ENCODE measurements at regions not wholly inside any gene's neighbourhood (a gene's known extent, or its start where the extent isn't known, plus 50 kb on each side); places are given as distances from the start of the nearest gene placed in this dataset.
"Not testable (repeated sequence)": the region's sequence is repeated elsewhere in the genome, so short reads cannot be mapped to it uniquely, and the experiment has no call there.

DNA sequence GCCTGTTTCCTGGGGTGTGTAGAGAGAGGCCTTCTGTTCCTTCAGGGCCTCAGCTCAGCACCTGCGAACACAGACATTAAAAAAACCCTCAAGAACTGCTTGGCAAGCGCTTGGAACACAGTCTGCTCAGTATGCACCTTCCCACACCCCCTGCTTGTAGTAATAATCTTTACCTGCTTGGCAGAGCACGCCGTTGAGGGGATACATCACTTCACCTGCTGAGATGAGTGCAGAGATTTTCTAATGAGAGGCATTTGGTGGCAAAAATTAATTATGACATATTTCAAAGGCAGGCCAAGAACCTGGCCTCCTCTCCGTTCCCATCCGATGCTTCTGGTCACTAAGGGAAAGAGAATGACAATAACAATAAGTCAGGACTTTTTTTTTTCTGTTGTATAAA, 93.4 kb upstream of the DPP6 start:
- H3K27ac ChIP-seq (ENCODE audit: low read depth, low read length, poor library complexity, severe bottlenecking); POLR2A ChIA-PET; H4K20me1 ChIP-seq (ENCODE audit: insufficient read depth, low read length); H2AFZ ChIP-seq (ENCODE audit: low read length); H3K9me3 ChIP-seq (ENCODE audit: low read length); H3K79me2 ChIP-seq (ENCODE audit: insufficient read depth, low read depth, low read length); DNase-seq (ENCODE audit: low spot score); H3K4me1 ChIP-seq (ENCODE audit: insufficient read depth, low read length, poor library complexity, severe bottlenecking); H3K4me3 ChIP-seq (ENCODE audit: low read depth, low read length, poor library complexity, severe bottlenecking); H3K9me2 ChIP-seq (ENCODE audit: insufficient read depth, low read length); H3K4me2 ChIP-seq (ENCODE audit: low read length); intact Hi-C loops (cut with micrococcal nuclease; ENCODE audit: unreplicated experiment); BruUV-seq (replicated peaks); CTCF ChIA-PET (ENCODE audit: unreplicated experiment); H3K36me3 ChIP-seq (ENCODE audit: insufficient read depth, low read length): not testable (repeated sequence)

DNA sequence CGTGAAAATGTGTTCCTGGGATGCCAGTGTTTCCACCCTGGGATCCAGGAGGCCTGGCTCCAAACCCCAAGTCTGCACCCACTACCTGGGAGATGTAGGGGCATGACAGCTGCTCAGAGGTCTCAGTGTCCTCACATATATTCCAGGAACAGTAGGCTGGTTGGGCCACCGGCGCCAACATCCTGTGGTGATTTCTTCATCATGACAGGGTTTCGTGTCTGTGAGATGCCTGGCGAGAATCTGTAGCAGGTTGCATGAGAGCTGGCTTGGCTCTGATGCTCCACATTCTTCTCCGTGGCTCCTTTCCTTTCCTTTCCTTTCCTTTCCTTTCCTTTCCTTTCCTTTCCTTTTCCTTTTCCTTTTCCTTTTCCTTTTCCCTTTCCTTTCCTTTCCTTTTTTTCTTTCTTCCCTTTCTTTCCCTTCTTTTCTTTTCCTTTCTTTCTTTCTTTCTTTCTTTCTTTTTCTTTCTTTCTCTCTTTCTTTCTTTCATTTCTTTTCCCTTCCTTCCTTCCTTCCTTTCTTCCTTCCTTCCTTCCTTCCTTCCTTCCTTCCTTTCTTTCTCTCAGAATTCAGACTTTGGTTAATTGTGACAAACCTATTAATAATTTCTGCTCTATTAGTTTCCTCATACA, 87.6 kb upstream of the DPP6 start:
- H3K27ac ChIP-seq (ENCODE audit: low read depth, low read length, poor library complexity, severe bottlenecking); H4K20me1 ChIP-seq (ENCODE audit: insufficient read depth, low read length); CTCF ChIA-PET (ENCODE audit: unreplicated experiment); POLR2A ChIA-PET; H2AFZ ChIP-seq (ENCODE audit: low read length); H3K4me2 ChIP-seq (ENCODE audit: low read length); H3K36me3 ChIP-seq (ENCODE audit: insufficient read depth, low read length); H3K4me1 ChIP-seq (ENCODE audit: insufficient read depth, low read length, poor library complexity, severe bottlenecking); H3K9me2 ChIP-seq (ENCODE audit: insufficient read depth, low read length); BruUV-seq (replicated peaks); H3K4me3 ChIP-seq (ENCODE audit: low read depth, low read length, poor library complexity, severe bottlenecking); H3K9me3 ChIP-seq (ENCODE audit: low read length); intact Hi-C loops (cut with micrococcal nuclease; ENCODE audit: unreplicated experiment); H3K79me2 ChIP-seq (ENCODE audit: insufficient read depth, low read depth, low read length); DNase-seq (ENCODE audit: low spot score): not testable (repeated sequence)

DNA sequence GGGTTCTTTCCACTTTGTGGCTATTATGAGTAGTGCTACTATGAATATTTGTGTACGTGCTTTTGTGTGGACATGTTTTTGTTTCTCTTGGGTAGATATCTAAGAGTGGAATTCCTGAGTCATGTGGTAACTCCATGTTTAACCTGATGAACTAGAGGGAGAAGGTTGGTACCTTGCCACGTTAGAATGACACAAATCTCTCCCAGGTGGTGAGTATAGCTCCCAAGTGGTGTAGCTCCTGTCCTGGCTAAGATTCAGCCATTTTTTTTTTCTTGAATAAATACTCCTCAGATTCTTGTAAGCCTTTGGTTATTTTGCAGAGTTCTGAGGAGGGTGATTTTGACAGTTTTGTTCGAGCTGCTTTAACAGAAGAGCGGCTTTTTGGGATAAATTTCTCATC, 83.2 kb upstream of the DPP6 start:
- H2AFZ ChIP-seq (ENCODE audit: low read length); H3K9me3 ChIP-seq (ENCODE audit: low read length); intact Hi-C loops (cut with micrococcal nuclease; ENCODE audit: unreplicated experiment); POLR2A ChIA-PET; H3K4me3 ChIP-seq (ENCODE audit: low read depth, low read length, poor library complexity, severe bottlenecking); CTCF ChIA-PET (ENCODE audit: unreplicated experiment); H3K36me3 ChIP-seq (ENCODE audit: insufficient read depth, low read length); H3K4me2 ChIP-seq (ENCODE audit: low read length); BruUV-seq (replicated peaks); H3K27ac ChIP-seq (ENCODE audit: low read depth, low read length, poor library complexity, severe bottlenecking); DNase-seq (ENCODE audit: low spot score); H3K9me2 ChIP-seq (ENCODE audit: insufficient read depth, low read length); H3K4me1 ChIP-seq (ENCODE audit: insufficient read depth, low read length, poor library complexity, severe bottlenecking); H3K79me2 ChIP-seq (ENCODE audit: insufficient read depth, low read depth, low read length); H4K20me1 ChIP-seq (ENCODE audit: insufficient read depth, low read length): not testable (repeated sequence)

DNA sequence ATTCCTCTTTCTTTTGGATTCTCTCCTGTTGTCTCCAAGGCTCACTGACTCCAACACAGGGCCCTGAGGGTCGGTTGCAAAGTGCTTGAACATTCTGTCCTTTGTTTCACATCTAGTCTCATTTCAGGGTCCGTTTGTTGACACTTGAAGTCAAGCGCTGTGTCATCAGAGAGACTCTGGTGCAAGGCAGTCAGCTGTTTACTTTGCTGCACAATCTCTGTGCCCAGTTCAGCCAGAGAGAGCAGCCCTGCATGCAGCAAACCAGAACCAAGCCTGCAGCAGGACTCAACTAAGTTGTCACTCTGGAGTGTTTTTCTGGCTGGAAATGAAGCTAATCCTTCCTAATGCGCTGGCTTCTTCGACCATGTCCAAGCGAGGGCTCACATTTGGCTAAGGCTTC, 77.6 kb upstream of the DPP6 start:
- BruUV-seq (replicated peaks); intact Hi-C loops (cut with micrococcal nuclease; ENCODE audit: unreplicated experiment); POLR2A ChIA-PET; H3K9me2 ChIP-seq (ENCODE audit: insufficient read depth, low read length); H3K4me3 ChIP-seq (ENCODE audit: low read depth, low read length, poor library complexity, severe bottlenecking); H3K27ac ChIP-seq (ENCODE audit: low read depth, low read length, poor library complexity, severe bottlenecking); H2AFZ ChIP-seq (ENCODE audit: low read length); H4K20me1 ChIP-seq (ENCODE audit: insufficient read depth, low read length); H3K4me1 ChIP-seq (ENCODE audit: insufficient read depth, low read length, poor library complexity, severe bottlenecking); CTCF ChIA-PET (ENCODE audit: unreplicated experiment); H3K4me2 ChIP-seq (ENCODE audit: low read length); H3K9me3 ChIP-seq (ENCODE audit: low read length); H3K36me3 ChIP-seq (ENCODE audit: insufficient read depth, low read length); DNase-seq (ENCODE audit: low spot score); H3K79me2 ChIP-seq (ENCODE audit: insufficient read depth, low read depth, low read length): not testable (repeated sequence)

DNA sequence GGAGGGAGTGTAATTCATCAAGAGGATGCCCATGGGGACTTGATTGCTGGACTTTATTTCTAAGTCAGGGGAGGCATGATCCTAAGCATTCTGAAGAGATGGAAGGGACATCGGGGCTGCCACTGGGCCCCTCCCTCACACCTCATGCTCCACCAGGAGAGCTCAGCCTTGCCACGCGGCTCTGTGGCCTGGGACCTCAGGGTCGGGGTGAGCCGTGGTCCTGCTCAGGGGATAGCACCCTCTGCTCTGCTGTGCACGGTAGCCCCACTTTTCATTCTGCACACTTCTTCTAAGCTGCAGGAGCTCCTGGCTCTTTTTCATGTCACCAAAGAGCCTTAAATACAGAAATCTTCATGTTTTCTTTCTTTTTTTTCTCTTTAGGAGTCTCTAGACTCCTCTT, 75.5 kb upstream of the DPP6 start:
- H3K79me2 ChIP-seq (ENCODE audit: insufficient read depth, low read depth, low read length); intact Hi-C loops (cut with micrococcal nuclease; ENCODE audit: unreplicated experiment); POLR2A ChIA-PET; H3K4me3 ChIP-seq (ENCODE audit: low read depth, low read length, poor library complexity, severe bottlenecking); H3K9me2 ChIP-seq (ENCODE audit: insufficient read depth, low read length); H2AFZ ChIP-seq (ENCODE audit: low read length); H3K9me3 ChIP-seq (ENCODE audit: low read length); CTCF ChIA-PET (ENCODE audit: unreplicated experiment); DNase-seq (ENCODE audit: low spot score); H3K27ac ChIP-seq (ENCODE audit: low read depth, low read length, poor library complexity, severe bottlenecking); BruUV-seq (replicated peaks); H4K20me1 ChIP-seq (ENCODE audit: insufficient read depth, low read length); H3K4me2 ChIP-seq (ENCODE audit: low read length); H3K4me1 ChIP-seq (ENCODE audit: insufficient read depth, low read length, poor library complexity, severe bottlenecking); H3K36me3 ChIP-seq (ENCODE audit: insufficient read depth, low read length): not testable (repeated sequence)

DNA sequence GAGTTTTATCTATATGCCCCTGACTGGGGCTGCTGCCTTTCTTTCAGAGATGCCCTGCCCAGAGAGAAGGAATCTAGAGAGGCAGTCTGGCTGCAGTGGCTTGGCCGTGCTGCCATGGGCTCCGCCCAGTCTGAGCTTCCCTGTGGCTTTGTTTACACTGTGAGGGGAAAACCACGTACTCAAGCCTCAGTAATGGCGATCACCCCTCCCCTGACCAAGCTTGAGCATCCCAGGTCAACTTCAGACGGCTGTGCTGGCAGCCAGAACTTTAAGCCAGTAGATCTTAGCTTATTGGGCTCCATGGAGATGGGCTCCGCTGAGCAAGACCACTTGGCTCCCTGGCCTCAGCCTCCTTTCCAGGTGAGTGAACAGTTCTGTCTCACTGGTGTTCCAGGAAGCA, 69.0 kb upstream of the DPP6 start:
- H2AFZ ChIP-seq (ENCODE audit: low read length); CTCF ChIA-PET (ENCODE audit: unreplicated experiment); H3K4me2 ChIP-seq (ENCODE audit: low read length); POLR2A ChIA-PET; DNase-seq (ENCODE audit: low spot score); H3K36me3 ChIP-seq (ENCODE audit: insufficient read depth, low read length); intact Hi-C loops (cut with micrococcal nuclease; ENCODE audit: unreplicated experiment); H4K20me1 ChIP-seq (ENCODE audit: insufficient read depth, low read length); H3K4me3 ChIP-seq (ENCODE audit: low read depth, low read length, poor library complexity, severe bottlenecking); H3K9me3 ChIP-seq (ENCODE audit: low read length); H3K9me2 ChIP-seq (ENCODE audit: insufficient read depth, low read length); H3K79me2 ChIP-seq (ENCODE audit: insufficient read depth, low read depth, low read length); H3K27ac ChIP-seq (ENCODE audit: low read depth, low read length, poor library complexity, severe bottlenecking); H3K4me1 ChIP-seq (ENCODE audit: insufficient read depth, low read length, poor library complexity, severe bottlenecking); BruUV-seq (replicated peaks): not testable (repeated sequence)

DNA sequence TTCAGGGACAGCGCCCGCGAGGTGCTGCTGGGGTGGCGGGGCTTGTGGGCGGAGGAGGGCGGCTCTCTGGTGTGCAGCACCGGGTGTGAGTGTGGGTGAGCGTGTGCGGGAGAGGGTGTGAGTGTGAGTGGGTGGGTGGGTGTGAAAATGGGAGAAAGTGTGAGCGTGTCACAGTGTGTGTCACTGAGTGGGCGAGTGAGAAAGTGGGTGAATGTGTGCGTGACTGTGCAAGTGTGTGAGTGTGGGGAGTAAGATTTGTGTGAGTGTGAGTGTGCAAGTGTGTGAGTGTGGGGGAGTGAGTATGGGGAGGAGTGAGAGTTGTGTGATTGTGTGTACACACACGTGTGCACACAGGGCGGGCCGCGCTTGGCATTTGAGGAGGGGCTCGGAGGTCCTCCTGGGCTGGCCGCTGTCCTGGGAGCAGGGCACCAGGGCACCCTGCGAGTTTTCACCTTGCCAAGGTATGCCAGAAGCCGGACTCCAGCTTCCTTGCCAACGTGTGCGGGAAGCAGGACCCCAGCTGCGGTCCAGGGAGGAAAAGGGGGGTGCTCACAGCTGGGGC, 63.1 kb upstream of the DPP6 start:
- DNase-seq (ENCODE audit: low spot score); BruUV-seq (replicated peaks); intact Hi-C loops (cut with micrococcal nuclease; ENCODE audit: unreplicated experiment); H3K4me1 ChIP-seq (ENCODE audit: insufficient read depth, low read length, poor library complexity, severe bottlenecking); H4K20me1 ChIP-seq (ENCODE audit: insufficient read depth, low read length); H3K36me3 ChIP-seq (ENCODE audit: insufficient read depth, low read length); H3K79me2 ChIP-seq (ENCODE audit: insufficient read depth, low read depth, low read length); H3K27ac ChIP-seq (ENCODE audit: low read depth, low read length, poor library complexity, severe bottlenecking); H3K4me3 ChIP-seq (ENCODE audit: low read depth, low read length, poor library complexity, severe bottlenecking); H3K4me2 ChIP-seq (ENCODE audit: low read length); H2AFZ ChIP-seq (ENCODE audit: low read length); CTCF ChIA-PET (ENCODE audit: unreplicated experiment); H3K9me3 ChIP-seq (ENCODE audit: low read length); H3K9me2 ChIP-seq (ENCODE audit: insufficient read depth, low read length); POLR2A ChIA-PET: not testable (repeated sequence)
